K562 (cell line): ENCODE measurements at regions not wholly inside any gene's neighbourhood (a gene's known extent, or its start where the extent isn't known, plus 50 kb on each side); places are given as distances from the start of the nearest gene placed in this dataset.

Experiments
- HBP1 ChIP-seq: fragments of 450-650 bp; formaldehyde crosslinking; IDR thresholded peaks from 2 replicates; pipeline ENCODE4 v1.4.0; 2022; ENCODE audit warnings: missing genetic modification characterization
- ZNF512 ChIP-seq: IDR thresholded peaks from 2 replicates; pipeline ENCODE4 v1.6.1; 2016; ENCODE audit warnings: missing genetic modification characterization, missing compliant biosample characterization
- ZNF609 ChIP-seq: sonication (generic); formaldehyde crosslinking; IDR thresholded peaks from 2 replicates; pipeline ENCODE4 v1.8.1; 2023; ENCODE audit warnings: missing genetic modification reagents, mild to moderate bottlenecking, borderline replicate concordance

- TF ChIP-seq ZNF512 (tag): no peak
- no peak for TF ChIP-seq HBP1
- no peak for TF ChIP-seq ZNF609 (CRISPR knock-in tag)
Measured at GRCh38 chr16:73915140-73915539, 381.5 kb upstream of the PSMD7 start (continued).
